Caco-2 (cell line): ENCODE measurements at regions not wholly inside any gene's neighbourhood (a gene's known extent, or its start where the extent isn't known, plus 50 kb on each side); places are given as distances from the start of the nearest gene placed in this dataset.

Source experiments
- BruUV-seq: library from RNA; stranded (reverse); fragments of 400-500 nt; replicated peaks from 2 replicates; lab custom pipeline; 2021; lab: Mats Ljungman, UMichigan
- CTCF ChIA-PET: fragments of 300-600 bp; sonication (Branson Sonifier 250); formaldehyde crosslinking; loops from one replicate; lab custom pipeline; 2022; ENCODE audit warnings: antibody characterized with exemption; lab: Charles Lee
- POLR2A ChIA-PET: fragments of 300-600 bp; sonication (Branson Sonifier 250); formaldehyde crosslinking; loops from one replicate; lab custom pipeline; 2022; ENCODE audit warnings: antibody characterized with exemption; lab: Charles Lee
- DNase-seq, 2 experiments: peaks; one replicate each; pipeline versions ENCODE4 v3.0.0 to v3.0.0-alpha.2; 2020 to 2022
- H3K27me3 ChIP-seq: replicated peaks from 2 replicates; pipeline ENCODE4 v1.6.0; 2011; ENCODE audit warnings: low read length; ENCODE audit not compliant: control insufficient read depth, insufficient read depth
- H3K36me3 ChIP-seq: 2 replicates; pipeline ENCODE4 v1.5.1; 2011; ENCODE audit warnings: low read length; ENCODE audit not compliant: control insufficient read depth, insufficient read depth
- H3K4me1 ChIP-seq: fragments of 250-450 bp; sonication (Bioruptor Pico); 2 replicates; pipeline ENCODE4 v1.5.1; 2020; ENCODE audit warnings: mild to moderate bottlenecking
- H3K4me3 ChIP-seq: 2 replicates; pipeline ENCODE4 v1.5.1; 2011; ENCODE audit warnings: low read depth, mild to moderate bottlenecking, control low read depth, low read length
- H3K9me3 ChIP-seq: fragments of 250-450 bp; sonication (Bioruptor Pico); 2 replicates; pipeline ENCODE4 v1.5.1; 2020; ENCODE audit warnings: mild to moderate bottlenecking, moderate library complexity
- H3K27ac Mint-ChIP-seq: one replicate; pipeline ENCODE4 v1.8.0; 2022; ENCODE audit warnings: mixed read lengths; ENCODE audit not compliant: unreplicated experiment
- H3K27me3 Mint-ChIP-seq: one replicate; pipeline ENCODE4 v1.8.0; 2022; ENCODE audit warnings: mixed read lengths; ENCODE audit not compliant: insufficient read depth, unreplicated experiment
- H3K36me3 Mint-ChIP-seq: one replicate; pipeline ENCODE4 v1.8.0; 2022; ENCODE audit warnings: mild to moderate bottlenecking, mixed read lengths; ENCODE audit not compliant: insufficient read depth, unreplicated experiment
- H3K4me1 Mint-ChIP-seq: one replicate; pipeline ENCODE4 v1.8.0; 2022; ENCODE audit warnings: low read depth, mixed read lengths; ENCODE audit not compliant: unreplicated experiment
- H3K4me3 Mint-ChIP-seq: one replicate; pipeline ENCODE4 v1.8.0; 2022; ENCODE audit warnings: mild to moderate bottlenecking, moderate library complexity, mixed read lengths; ENCODE audit not compliant: unreplicated experiment
- H3K9me3 Mint-ChIP-seq: one replicate; pipeline ENCODE4 v1.8.0; 2022; ENCODE audit warnings: mixed read lengths; ENCODE audit not compliant: unreplicated experiment
- CTCF ChIP-seq, 2 experiments: fragments of 200-600 bp in 1 of 2; IDR thresholded peaks; 1 replicate in 1 of 2; 2 replicates in 1 of 2; pipeline versions ENCODE4 v1.5.1 to v1.8.0; 2011 to 2022; ENCODE audit warnings: antibody characterized with exemption in 1 of 2, control low read depth in 1 of 2, inconsistent platforms in 1 of 2, low read depth in 1 of 2, low read length in 1 of 2, mild to moderate bottlenecking in 1 of 2, moderate library complexity in 1 of 2; ENCODE audit not compliant: insufficient read depth in 1 of 2, severe bottlenecking in 1 of 2, unreplicated experiment in 1 of 2
- intact Hi-C: fragments of 100-400 bp; cut with micrococcal nuclease; formaldehyde crosslinking; loops from one replicate; pipeline ENCODE4 v1.10.0; 2022; ENCODE audit not compliant: unreplicated experiment

GRCh38 chr1:164967300-164967699 is 389.2 kb downstream of the LMX1A start:
- ChIA-PET CTCF (no interaction called here), POLR2A (no interaction called here)
- Histone ChIP-seq H3K27me3 (no peaks in the 10 kb centered on the region), H3K4me3 (no peak overlapping the region), H3K36me3 (no peaks in the 10 kb centered on the region), H3K9me3 (no peaks in the 10 kb centered on the region), H3K4me1 (no peaks in the 10 kb centered on the region)
- H3K27ac Mint-ChIP-seq: no peak overlapping the region
- no peak for DNase-seq
- no peaks in the 10 kb centered on the region for H3K9me3 Mint-ChIP-seq
- TF ChIP-seq CTCF (IDR thresholded peaks at IDR 0.05; ENCODE audit: insufficient read depth in 1 of 2, low read depth in 1 of 2, low read length in 1 of 2, severe bottlenecking in 1 of 2, unreplicated experiment in 1 of 2): no peak
- no peaks in the 10 kb centered on the region for H3K4me1 Mint-ChIP-seq
- peaks cover 12% of the 10 kb centered on the region for H3K27me3 Mint-ChIP-seq
- intact Hi-C loops: no loop called here
- H3K36me3 Mint-ChIP-seq: no peaks in the 10 kb centered on the region
- no peak overlapping the region for H3K4me3 Mint-ChIP-seq
- BruUV-seq: no TSS peak

- H3K4me1 ChIP-seq: no peaks in the 10 kb centered on the region
- Mint-ChIP-seq H3K36me3 (no peaks in the 10 kb centered on the region), H3K9me3 (no peaks in the 10 kb centered on the region), H3K4me3 (no peak overlapping the region), H3K27me3 (peaks cover 21% of the 10 kb centered on the region), H3K4me1 (no peaks in the 10 kb centered on the region), H3K27ac (no peak overlapping the region)
- BruUV-seq: no TSS peak
- no peak overlapping the region for H3K4me3 ChIP-seq
- DNase-seq: no peak
- H3K27me3 ChIP-seq: no peaks in the 10 kb centered on the region
- no peaks in the 10 kb centered on the region for H3K36me3 ChIP-seq
- intact Hi-C loops: no loop called here
- CTCF ChIA-PET: no interaction called here
- POLR2A ChIA-PET: no interaction called here
- no peak for TF ChIP-seq CTCF (IDR thresholded peaks at IDR 0.05; ENCODE audit: insufficient read depth in 1 of 2, low read depth in 1 of 2, low read length in 1 of 2, severe bottlenecking in 1 of 2, unreplicated experiment in 1 of 2)
- H3K9me3 ChIP-seq: no peaks in the 10 kb centered on the region
Observed at GRCh38 chr1:164961715-164962114, 394.8 kb downstream of the LMX1A start.

GRCh38 chr1:164958982-164959768 is 397.3 kb downstream of the LMX1A start:
- H3K4me3 Mint-ChIP-seq: no peak overlapping the region
- H3K4me3 ChIP-seq: no peak overlapping the region
- H3K36me3 Mint-ChIP-seq: no peaks in the 10 kb centered on the region
- TF ChIP-seq CTCF (IDR thresholded peaks at IDR 0.05; ENCODE audit: insufficient read depth in 1 of 2, low read depth in 1 of 2, low read length in 1 of 2, severe bottlenecking in 1 of 2, unreplicated experiment in 1 of 2): no peak
- ChIA-PET CTCF (no interaction called here), POLR2A (no interaction called here)
- H3K27me3 ChIP-seq: no peaks in the 10 kb centered on the region
- no peaks in the 10 kb centered on the region for H3K9me3 Mint-ChIP-seq
- H3K36me3 ChIP-seq: no peaks in the 10 kb centered on the region
- H3K4me1 ChIP-seq: no peaks in the 10 kb centered on the region
- DNase-seq: no peak
- intact Hi-C loops: no loop called here
- H3K9me3 ChIP-seq: no peaks in the 10 kb centered on the region
- BruUV-seq: no TSS peak
- H3K27ac Mint-ChIP-seq: no peak overlapping the region
- no peaks in the 10 kb centered on the region for H3K4me1 Mint-ChIP-seq
- H3K27me3 Mint-ChIP-seq: peaks cover 21% of the 10 kb centered on the region
